OCI-LY1 (cell line): ENCODE measurements at regions not wholly inside any gene's neighbourhood (a gene's known extent, or its start where the extent isn't known, plus 50 kb on each side); places are given as distances from the start of the nearest gene placed in this dataset.

Experiments used
- H2AFZ ChIP-seq: fragments of 200-600 bp; sonication (generic), shearing (Covaris generic); 2 replicates; pipeline ENCODE4 v1.6.0; 2014; ENCODE audit warnings: antibody characterized with exemption, mild to moderate bottlenecking, low read length
- H3F3A ChIP-seq: fragments of 200-600 bp; sonication (generic), shearing (Covaris generic); 2 replicates; pipeline ENCODE4 v1.6.0; 2014; ENCODE audit warnings: mild to moderate bottlenecking, antibody characterized with exemption, low read length, moderate library complexity; ENCODE audit not compliant: insufficient read depth
- H3K27ac ChIP-seq: fragments of 200-600 bp; sonication (generic); 2 replicates; pipeline ENCODE4 v1.5.1; 2014; ENCODE audit warnings: low read length, mixed run types, mild to moderate bottlenecking, low read depth; ENCODE audit not compliant: poor library complexity, severe bottlenecking
- H3K27me3 ChIP-seq: fragments of 200-600 bp; sonication (generic); 2 replicates; pipeline ENCODE4 v1.6.0; 2014; ENCODE audit warnings: antibody characterized with exemption, mild to moderate bottlenecking, low read length, moderate library complexity; ENCODE audit not compliant: insufficient read depth
- H3K36me3 ChIP-seq: fragments of 200-600 bp; sonication (generic); 2 replicates; pipeline ENCODE4 v1.6.1; 2014; ENCODE audit warnings: mild to moderate bottlenecking, antibody characterized with exemption, low read length, moderate library complexity, mixed read lengths; ENCODE audit not compliant: insufficient read depth
- H3K4me1 ChIP-seq: fragments of 200-600 bp; sonication (generic); 2 replicates; pipeline ENCODE4 v1.5.1; 2014; ENCODE audit warnings: mild to moderate bottlenecking, low read length, moderate library complexity; ENCODE audit not compliant: insufficient read depth, severe bottlenecking
- H3K4me2 ChIP-seq: fragments of 200-600 bp; sonication (generic), shearing (Covaris generic); 2 replicates; pipeline ENCODE4 v1.6.1; 2014; ENCODE audit warnings: low read length
- H3K4me3 ChIP-seq: fragments of 200-600 bp; sonication (generic); 2 replicates; pipeline ENCODE4 v1.5.1; 2014; ENCODE audit warnings: low read length, low read depth, mild to moderate bottlenecking, mixed read lengths; ENCODE audit not compliant: poor library complexity, severe bottlenecking
- H3K79me2 ChIP-seq: fragments of 200-600 bp; shearing (Covaris generic); 2 replicates; pipeline ENCODE4 v1.6.1; 2016; ENCODE audit warnings: mixed run types, low read length, mixed read lengths; ENCODE audit not compliant: insufficient read depth
- H3K9ac ChIP-seq: fragments of 200-600 bp; sonication (generic), shearing (Covaris generic); 2 replicates; pipeline ENCODE4 v1.6.1; 2014; ENCODE audit warnings: mild to moderate bottlenecking, low read length, mixed read lengths
- H3K9me2 ChIP-seq: fragments of 200-600 bp; sonication (generic), shearing (Covaris generic); 2 replicates; pipeline ENCODE4 v1.6.1; 2014; ENCODE audit warnings: low read depth, mild to moderate bottlenecking, low read length, mixed read lengths
- H3K9me3 ChIP-seq: fragments of 200-600 bp; shearing (Covaris generic); 2 replicates; pipeline ENCODE4 v1.6.1; 2014; ENCODE audit warnings: low read length, mixed read lengths
- H4K20me1 ChIP-seq: fragments of 200-600 bp; sonication (generic), shearing (Covaris generic); 2 replicates; pipeline ENCODE4 v1.6.0; 2016; ENCODE audit warnings: mild to moderate bottlenecking, low read length; ENCODE audit not compliant: insufficient read depth
- EZH2 ChIP-seq: fragments of 200-600 bp; sonication (generic), shearing (Covaris generic); IDR thresholded peaks from 2 replicates; pipeline ENCODE4 v1.8.0; 2017; ENCODE audit warnings: borderline replicate concordance, mixed run types, mild to moderate bottlenecking, antibody characterized with exemption, low read length, moderate library complexity, mixed read lengths
- TF ChIP-seq, protein P1 (sequence below): fragments of 200-600 bp; sonication (generic), shearing (Covaris generic); IDR thresholded peaks from 2 replicates; pipeline ENCODE4 v1.5.1; 2017; ENCODE audit warnings: mild to moderate bottlenecking, antibody characterized with exemption, low read length, moderate library complexity, mixed read lengths

DNA sequence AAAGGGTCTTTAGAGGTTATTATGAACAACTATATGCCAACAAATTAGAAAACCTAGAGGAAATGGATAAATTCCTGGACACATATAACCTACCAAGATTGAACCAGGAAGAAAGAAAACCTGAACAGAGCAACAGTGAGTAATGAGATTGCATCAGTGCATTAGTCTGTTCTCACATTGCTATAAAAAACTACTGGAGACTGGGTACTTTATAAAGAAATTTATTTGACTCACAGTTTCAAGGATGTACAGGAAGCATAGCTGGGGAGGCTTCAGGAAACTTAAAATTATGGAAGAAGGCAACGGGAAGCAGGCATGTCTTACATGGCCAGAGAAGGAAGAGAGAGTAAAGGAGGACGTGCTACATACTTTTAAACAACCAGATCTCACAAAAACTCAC lies 70.8 kb upstream of the GNAZ start:
- Histone ChIP-seq H3K4me1 (peaks cover 7% of the 10 kb centered on the region), H3K9ac (no peak overlapping the region), H3K9me2 (no peaks in the 10 kb centered on the region), H3K27ac (no peak overlapping the region), H3K79me2 (no peaks in the 10 kb centered on the region), H3F3A (no peaks in the 10 kb centered on the region), H3K4me3 (no peak overlapping the region), H3K27me3 (0 out of 2 replicates have a peak, but pooled peaks cover 2% of the 10 kb centered on the region), H3K36me3 (no peaks in the 10 kb centered on the region), H2AFZ (no peak overlapping the region), H4K20me1 (no peaks in the 10 kb centered on the region), H3K9me3 (peaks cover 18% of the 10 kb centered on the region), H3K4me2 (no peak overlapping the region)
- TF ChIP-seq EZH2: no peak
- TF ChIP-seq, protein P1, sequence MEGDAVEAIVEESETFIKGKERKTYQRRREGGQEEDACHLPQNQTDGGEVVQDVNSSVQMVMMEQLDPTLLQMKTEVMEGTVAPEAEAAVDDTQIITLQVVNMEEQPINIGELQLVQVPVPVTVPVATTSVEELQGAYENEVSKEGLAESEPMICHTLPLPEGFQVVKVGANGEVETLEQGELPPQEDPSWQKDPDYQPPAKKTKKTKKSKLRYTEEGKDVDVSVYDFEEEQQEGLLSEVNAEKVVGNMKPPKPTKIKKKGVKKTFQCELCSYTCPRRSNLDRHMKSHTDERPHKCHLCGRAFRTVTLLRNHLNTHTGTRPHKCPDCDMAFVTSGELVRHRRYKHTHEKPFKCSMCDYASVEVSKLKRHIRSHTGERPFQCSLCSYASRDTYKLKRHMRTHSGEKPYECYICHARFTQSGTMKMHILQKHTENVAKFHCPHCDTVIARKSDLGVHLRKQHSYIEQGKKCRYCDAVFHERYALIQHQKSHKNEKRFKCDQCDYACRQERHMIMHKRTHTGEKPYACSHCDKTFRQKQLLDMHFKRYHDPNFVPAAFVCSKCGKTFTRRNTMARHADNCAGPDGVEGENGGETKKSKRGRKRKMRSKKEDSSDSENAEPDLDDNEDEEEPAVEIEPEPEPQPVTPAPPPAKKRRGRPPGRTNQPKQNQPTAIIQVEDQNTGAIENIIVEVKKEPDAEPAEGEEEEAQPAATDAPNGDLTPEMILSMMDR: no peak

DNA sequence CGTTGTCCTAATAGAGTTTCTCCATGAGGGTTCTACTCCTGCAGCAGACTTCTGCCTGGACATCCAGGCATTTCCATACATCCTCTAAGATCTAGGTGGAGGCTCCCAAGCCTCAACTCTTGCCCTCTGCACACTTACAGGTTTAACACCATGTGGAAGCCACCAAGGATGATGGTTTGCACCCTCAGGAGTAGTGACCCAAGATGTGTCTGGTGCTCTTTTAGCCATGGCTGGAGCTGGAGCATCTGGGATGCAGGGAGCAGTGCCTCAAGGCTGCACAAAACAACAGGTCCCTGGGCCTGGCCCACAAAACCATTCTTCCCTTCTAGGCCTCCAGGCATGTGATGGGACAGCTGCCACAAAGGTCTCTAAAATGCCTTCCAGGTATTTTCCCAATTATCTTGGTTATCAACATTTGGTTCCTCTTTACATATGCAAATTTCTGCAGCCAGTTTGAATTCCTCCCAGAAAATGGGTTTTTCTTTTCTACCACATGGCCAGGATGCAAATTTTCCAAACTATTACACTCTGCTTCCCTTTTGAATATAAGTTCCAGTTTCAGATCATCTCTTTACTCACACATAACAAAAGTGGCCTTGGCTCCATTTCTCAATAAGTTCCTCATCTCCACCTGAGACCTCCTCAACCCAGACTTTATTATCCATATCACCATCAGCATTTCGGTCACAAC lies 69.5 kb upstream of the GNAZ start:
- Histone ChIP-seq H3K9ac (no peak overlapping the region), H4K20me1 (no peaks in the 10 kb centered on the region), H3K79me2 (no peaks in the 10 kb centered on the region), H3K4me1 (no peaks in the 10 kb centered on the region), H3K4me3 (no peak overlapping the region), H3K36me3 (no peaks in the 10 kb centered on the region), H3K27me3 (0 out of 2 replicates have a peak, but pooled peaks cover 2% of the 10 kb centered on the region), H3K4me2 (no peak overlapping the region), H3F3A (no peaks in the 10 kb centered on the region), H2AFZ (no peak overlapping the region), H3K9me2 (no peaks in the 10 kb centered on the region), H3K9me3 (peaks cover 18% of the 10 kb centered on the region), H3K27ac (no peak overlapping the region)
- no peak for TF ChIP-seq EZH2
- TF ChIP-seq, protein P1: no peak

DNA sequence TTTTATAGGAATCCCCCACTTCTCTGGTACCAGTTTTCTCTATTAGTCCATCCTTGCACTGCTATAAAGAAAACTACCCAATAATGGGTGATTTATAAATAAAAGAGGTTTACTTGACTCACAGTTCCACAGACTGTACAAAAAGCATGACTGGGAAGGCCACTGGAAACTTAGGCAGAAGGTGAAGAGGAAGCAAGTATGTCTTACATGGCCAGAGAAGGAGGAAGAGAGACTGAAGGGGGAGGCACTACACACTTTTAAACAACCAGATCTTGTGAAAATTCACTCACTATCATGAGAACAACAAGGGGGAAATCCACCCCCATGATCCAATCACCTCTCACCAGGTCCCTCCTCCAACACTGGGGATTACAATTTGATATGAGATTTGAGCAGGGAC lies 68.9 kb upstream of the GNAZ start:
- Histone ChIP-seq H3K9me2 (no peaks in the 10 kb centered on the region), H3K9me3 (peaks cover 15% of the 10 kb centered on the region), H3K4me1 (no peaks in the 10 kb centered on the region), H3K27me3 (0 out of 2 replicates have a peak, but pooled peaks cover 2% of the 10 kb centered on the region), H3K9ac (no peak overlapping the region), H3K36me3 (no peaks in the 10 kb centered on the region), H3K27ac (no peak overlapping the region), H4K20me1 (no peaks in the 10 kb centered on the region), H2AFZ (no peak overlapping the region), H3K79me2 (no peaks in the 10 kb centered on the region), H3F3A (no peaks in the 10 kb centered on the region), H3K4me2 (no peak overlapping the region), H3K4me3 (no peak overlapping the region)
- TF ChIP-seq, protein P1: no peak
- TF ChIP-seq EZH2: no peak
